CD4-positive, alpha-beta T cell (primary cell): ENCODE measurements at regions not wholly inside any gene's neighbourhood (a gene's known extent, or its start where the extent isn't known, plus 50 kb on each side); places are given as distances from the start of the nearest gene placed in this dataset.

Experiments
- ATAC-seq: fragments of 200-7000 bp; cut with Tn5 transposase; one replicate; pipeline ENCODE4 v1.10.0; 2022; ENCODE audit warnings: mild to moderate bottlenecking; ENCODE audit not compliant: poor library complexity
- CTCF ChIA-PET: fragments of 350-600 bp; sonication (Branson Sonifier 250); formaldehyde crosslinking; loops from one replicate; lab custom pipeline; 2021; ENCODE audit warnings: antibody characterized with exemption, inconsistent platforms; lab: Charles Lee
- POLR2A ChIA-PET: fragments of 350-600 bp; sonication (Branson Sonifier 250); formaldehyde crosslinking; loops from one replicate; lab custom pipeline; 2021; ENCODE audit warnings: antibody characterized with exemption, inconsistent platforms; lab: Charles Lee
- DNase-seq, 14 experiments: peaks; one replicate each; pipeline ENCODE4 v3.0.0-alpha.2; 2013 to 2020; ENCODE audit warnings: mixed read lengths in 2 of 14
- H3K27ac ChIP-seq, 2 donors: one replicate each; pipeline versions ENCODE4 v1.5.1 to v1.7.0; 2013; ENCODE audit warnings: low read length in 2 of 2, low read depth in 1 of 2, mild to moderate bottlenecking in 1 of 2
- H3K27me3 ChIP-seq, 2 experiments: 1 replicate in 1 of 2; 2 replicates in 1 of 2; pipeline versions ENCODE4 v1.6.1 to v1.7.0; 2013; ENCODE audit warnings: low read length in 2 of 2, control low read depth in 1 of 2, mild to moderate bottlenecking in 1 of 2, moderate library complexity in 1 of 2; ENCODE audit not compliant: insufficient read depth in 2 of 2, control insufficient read depth in 1 of 2
- H3K36me3 ChIP-seq: one replicate; pipeline ENCODE4 v1.6.1; 2013; ENCODE audit warnings: low read length, control low read depth; ENCODE audit not compliant: insufficient read depth
- H3K4me1 ChIP-seq: one replicate; pipeline ENCODE4 v1.6.1; 2013; ENCODE audit warnings: low read length, control low read depth; ENCODE audit not compliant: insufficient read depth
- H3K4me3 ChIP-seq: one replicate; pipeline ENCODE4 v1.5.1; 2013; ENCODE audit warnings: mild to moderate bottlenecking, low read length, moderate library complexity
- H3K9me3 ChIP-seq, 2 experiments: 1 replicate in 1 of 2; 2 replicates in 1 of 2; pipeline versions ENCODE4 v1.6.1 to v1.7.0; 2013; ENCODE audit warnings: low read length in 2 of 2, mild to moderate bottlenecking in 2 of 2, control low read depth in 1 of 2, moderate library complexity in 1 of 2; ENCODE audit not compliant: control insufficient read depth in 1 of 2, insufficient read depth in 1 of 2
- H3K27ac Mint-ChIP-seq: one replicate; pipeline ENCODE4 v1.8.0; 2020; ENCODE audit warnings: mixed read lengths
- H3K27me3 Mint-ChIP-seq: one replicate; pipeline ENCODE4 v1.8.0; 2021; ENCODE audit warnings: mixed read lengths
- H3K36me3 Mint-ChIP-seq: one replicate; pipeline ENCODE4 v1.8.0; 2021; ENCODE audit warnings: low read depth, mixed read lengths
- H3K4me1 Mint-ChIP-seq: one replicate; pipeline ENCODE4 v1.8.0; 2021; ENCODE audit warnings: low read depth, mixed read lengths
- H3K4me3 Mint-ChIP-seq: one replicate; pipeline ENCODE4 v1.8.0; 2020; ENCODE audit warnings: mild to moderate bottlenecking, mixed read lengths
- H3K9me3 Mint-ChIP-seq: one replicate; pipeline ENCODE4 v1.8.0; 2020; ENCODE audit warnings: mixed read lengths
- intact Hi-C, 2 experiments: fragments of 100-400 bp; cut with DNase I in 1 of 2; cut with micrococcal nuclease in 1 of 2; formaldehyde crosslinking; loops; one replicate each; pipeline versions ENCODE4 v1.15.1 to v1.9.0; 2023 to 2025; cut with DNase I, micrococcal nuclease
- TF ChIP-seq, protein P1 (sequence below): fragments of 200-600 bp; IDR thresholded peaks from one replicate; pipeline ENCODE4 v1.8.0; 2022; ENCODE audit warnings: antibody characterized with exemption, mild to moderate bottlenecking

DNA sequence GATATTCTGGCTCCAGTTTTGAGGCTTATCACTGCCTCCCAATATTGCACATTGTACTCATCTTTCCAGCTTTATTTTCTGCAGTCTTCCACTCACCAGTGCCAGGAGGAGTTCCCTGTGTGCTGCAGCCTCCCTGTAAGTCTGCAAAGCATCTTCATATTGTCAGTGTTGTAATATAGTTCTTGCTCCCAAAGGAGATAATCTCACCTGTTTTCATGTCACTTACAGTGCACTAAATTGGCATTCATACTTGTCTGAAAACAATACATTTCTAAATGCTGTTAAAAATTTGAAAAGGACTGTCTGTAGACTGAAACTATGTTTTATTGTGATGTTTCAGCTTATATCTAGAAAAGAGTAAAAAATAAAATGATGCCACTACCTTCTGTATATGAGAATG lies 146.8 kb upstream of the TMTC1 start:
- POLR2A ChIA-PET = no interaction called here
- CTCF ChIA-PET = no interaction called here
- H3K27ac ChIP-seq = no peak overlapping the region
- no peak overlapping the region for H3K27ac Mint-ChIP-seq
- TF ChIP-seq, protein P1, sequence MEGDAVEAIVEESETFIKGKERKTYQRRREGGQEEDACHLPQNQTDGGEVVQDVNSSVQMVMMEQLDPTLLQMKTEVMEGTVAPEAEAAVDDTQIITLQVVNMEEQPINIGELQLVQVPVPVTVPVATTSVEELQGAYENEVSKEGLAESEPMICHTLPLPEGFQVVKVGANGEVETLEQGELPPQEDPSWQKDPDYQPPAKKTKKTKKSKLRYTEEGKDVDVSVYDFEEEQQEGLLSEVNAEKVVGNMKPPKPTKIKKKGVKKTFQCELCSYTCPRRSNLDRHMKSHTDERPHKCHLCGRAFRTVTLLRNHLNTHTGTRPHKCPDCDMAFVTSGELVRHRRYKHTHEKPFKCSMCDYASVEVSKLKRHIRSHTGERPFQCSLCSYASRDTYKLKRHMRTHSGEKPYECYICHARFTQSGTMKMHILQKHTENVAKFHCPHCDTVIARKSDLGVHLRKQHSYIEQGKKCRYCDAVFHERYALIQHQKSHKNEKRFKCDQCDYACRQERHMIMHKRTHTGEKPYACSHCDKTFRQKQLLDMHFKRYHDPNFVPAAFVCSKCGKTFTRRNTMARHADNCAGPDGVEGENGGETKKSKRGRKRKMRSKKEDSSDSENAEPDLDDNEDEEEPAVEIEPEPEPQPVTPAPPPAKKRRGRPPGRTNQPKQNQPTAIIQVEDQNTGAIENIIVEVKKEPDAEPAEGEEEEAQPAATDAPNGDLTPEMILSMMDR = no peak
- H3K4me3 ChIP-seq = no peak overlapping the region
- peaks cover 2% of the 10 kb centered on the region for H3K9me3 Mint-ChIP-seq
- no peaks in the 10 kb centered on the region for H3K9me3 ChIP-seq
- no peak for ATAC-seq
- intact Hi-C loops = no loop called here
- no peaks in the 10 kb centered on the region for H3K4me1 ChIP-seq
- no peak overlapping the region for H3K4me3 Mint-ChIP-seq
- H3K4me1 Mint-ChIP-seq = no peaks in the 10 kb centered on the region
- H3K36me3 ChIP-seq = no peaks in the 10 kb centered on the region
- DNase-seq = no peak
- no peaks in the 10 kb centered on the region for H3K36me3 Mint-ChIP-seq
- H3K27me3 Mint-ChIP-seq = no peaks in the 10 kb centered on the region
- H3K27me3 ChIP-seq = no peaks in the 10 kb centered on the region

DNA sequence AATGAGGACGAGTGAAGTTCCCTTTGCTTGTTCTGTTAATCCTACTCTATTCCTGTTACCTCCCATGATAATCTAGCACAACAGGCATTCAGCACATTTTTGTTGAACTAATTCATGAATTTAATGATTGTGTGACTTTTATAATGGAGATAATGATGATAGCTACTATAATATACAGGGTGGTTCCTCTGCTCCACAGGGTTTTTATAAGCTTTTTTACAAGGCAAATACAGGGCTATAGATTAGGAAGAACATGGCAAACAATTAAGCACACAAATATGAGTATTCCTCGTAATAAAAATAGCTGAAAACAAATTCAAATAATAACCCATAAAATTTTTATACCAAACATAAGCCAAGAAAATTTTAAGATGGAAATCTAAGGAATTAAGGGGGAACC lies 145.6 kb upstream of the TMTC1 start:
- Mint-ChIP-seq H3K27me3 (no peaks in the 10 kb centered on the region), H3K36me3 (no peaks in the 10 kb centered on the region), H3K4me1 (no peaks in the 10 kb centered on the region), H3K27ac (no peak overlapping the region), H3K9me3 (peaks cover 2% of the 10 kb centered on the region), H3K4me3 (no peak overlapping the region)
- no peak overlapping the region for H3K4me3 ChIP-seq
- TF ChIP-seq, protein P1 = no peak
- no peaks in the 10 kb centered on the region for H3K4me1 ChIP-seq
- no peak overlapping the region for H3K27ac ChIP-seq
- intact Hi-C loops = no loop called here
- no peak for DNase-seq
- no peaks in the 10 kb centered on the region for H3K27me3 ChIP-seq
- H3K9me3 ChIP-seq = no peaks in the 10 kb centered on the region
- CTCF ChIA-PET = no interaction called here
- no peaks in the 10 kb centered on the region for H3K36me3 ChIP-seq
- no peak for ATAC-seq
- POLR2A ChIA-PET = no interaction called here

DNA sequence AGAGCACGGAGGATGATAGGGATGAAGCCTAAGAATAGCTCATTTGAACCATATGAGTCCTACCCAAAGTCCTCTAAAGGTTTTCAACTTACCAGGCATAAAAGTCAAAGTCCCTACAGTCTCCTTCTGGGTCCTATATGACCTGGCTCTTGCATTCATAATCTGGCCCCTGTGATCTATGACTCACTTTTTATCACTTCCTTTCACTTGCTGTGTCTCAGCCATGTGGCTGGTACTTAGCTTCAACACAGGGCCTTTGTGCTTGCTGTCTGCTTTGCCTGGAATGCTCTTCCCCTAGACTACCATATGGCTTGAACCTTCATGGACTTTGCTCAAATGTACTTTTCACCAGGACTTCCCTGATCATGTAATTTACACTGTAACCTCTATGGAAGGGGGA lies 137.6 kb upstream of the TMTC1 start:
- no peaks in the 10 kb centered on the region for H3K4me1 ChIP-seq
- no peak overlapping the region for H3K27ac Mint-ChIP-seq
- no peaks in the 10 kb centered on the region for H3K36me3 ChIP-seq
- no peak overlapping the region for H3K27ac ChIP-seq
- H3K9me3 Mint-ChIP-seq = peaks cover 4% of the 10 kb centered on the region
- POLR2A ChIA-PET = no interaction called here
- ATAC-seq (no peak), DNase-seq (no peak)
- CTCF ChIA-PET = no interaction called here
- H3K36me3 Mint-ChIP-seq = no peaks in the 10 kb centered on the region
- no peaks in the 10 kb centered on the region for H3K4me1 Mint-ChIP-seq
- H3K27me3 ChIP-seq = no peaks in the 10 kb centered on the region
- H3K4me3 Mint-ChIP-seq = no peak overlapping the region
- intact Hi-C loops = no loop called here
- H3K4me3 ChIP-seq = no peak overlapping the region
- no peaks in the 10 kb centered on the region for H3K9me3 ChIP-seq
- H3K27me3 Mint-ChIP-seq = no peaks in the 10 kb centered on the region
- TF ChIP-seq, protein P1 = no peak
